IMR-90 (cell line): ENCODE measurements at regions not wholly inside any gene's neighbourhood (a gene's known extent, or its start where the extent isn't known, plus 50 kb on each side); places are given as distances from the start of the nearest gene placed in this dataset.

Experiments
- ATAC-seq: fragments of 200-7000 bp; cut with Tn5 transposase; 2 replicates; pipeline ENCODE4 v1.9.1; 2020; ENCODE audit warnings: low read depth, mild to moderate bottlenecking, moderate library complexity
- BruUV-seq: library from RNA; stranded (reverse); fragments of 400-500 nt; replicated peaks from 2 replicates; lab custom pipeline; 2021; lab: Mats Ljungman, UMichigan
- CTCF ChIA-PET: fragments of 300-600 bp; formaldehyde crosslinking; extraction: SDS; loops from one replicate; lab custom pipeline; 2021; ENCODE audit warnings: antibody characterized with exemption; lab: Yijun Ruan, JAX
- POLR2A ChIA-PET: fragments of 300-600 bp; sonication (Branson Sonifier 250); formaldehyde crosslinking; loops from one replicate; lab custom pipeline; 2022; ENCODE audit warnings: antibody characterized with exemption; ENCODE audit not compliant: unreplicated experiment; lab: Charles Lee
- DNase-seq: peaks from one replicate; pipeline ENCODE4 v3.0.0; 2013
- H2AFZ ChIP-seq: replicated peaks from 2 replicates; pipeline ENCODE3; 2013; ENCODE audit warnings: low read length, mild to moderate bottlenecking; ENCODE audit not compliant: poor library complexity
- H2AK5ac ChIP-seq: 2 replicates; pipeline ENCODE4 v1.6.1; 2013; ENCODE audit warnings: low read depth, low read length, inconsistent platforms
- H2AK9ac ChIP-seq: replicated peaks from 2 replicates; pipeline ENCODE3; 2013; ENCODE audit warnings: mild to moderate bottlenecking, low read depth, low read length, moderate library complexity; ENCODE audit not compliant: poor library complexity
- H2BK120ac ChIP-seq: 2 replicates; pipeline ENCODE4 v1.6.1; 2013; ENCODE audit warnings: low read depth, low read length, inconsistent platforms
- H2BK15ac ChIP-seq: 3 replicates; pipeline ENCODE4 v1.6.1; 2013; ENCODE audit warnings: low read depth, low read length, inconsistent platforms
- H2BK20ac ChIP-seq: 2 replicates; pipeline ENCODE4 v1.6.1; 2013; ENCODE audit warnings: low read depth, mild to moderate bottlenecking, inconsistent platforms, low read length, moderate library complexity
- H2BK5ac ChIP-seq: 2 replicates; pipeline ENCODE4 v1.6.1; 2013; ENCODE audit warnings: mild to moderate bottlenecking, low read depth, low read length, inconsistent platforms; ENCODE audit not compliant: poor library complexity, severe bottlenecking
- H3K14ac ChIP-seq: replicated peaks from 2 replicates; pipeline ENCODE4 v1.6.1; 2013; ENCODE audit warnings: low read depth, low read length, inconsistent platforms
- H3K18ac ChIP-seq: 2 replicates; pipeline ENCODE4 v1.6.1; 2013; ENCODE audit warnings: low read depth, low read length, control low read depth
- H3K23ac ChIP-seq: 2 replicates; pipeline ENCODE4 v1.6.1; 2013; ENCODE audit warnings: low read depth, low read length, inconsistent platforms
- H3K27ac ChIP-seq: 2 replicates; pipeline ENCODE4 v1.5.1; 2013; ENCODE audit warnings: mild to moderate bottlenecking, control low read depth, low read length; ENCODE audit not compliant: insufficient read depth
- H3K27me3 ChIP-seq: 2 replicates; pipeline ENCODE4 v1.6.1; 2013; ENCODE audit warnings: low read length; ENCODE audit not compliant: control insufficient read depth, insufficient read depth
- H3K36me3 ChIP-seq: 2 replicates; pipeline ENCODE4 v1.6.1; 2013; ENCODE audit warnings: low read length, mixed read lengths; ENCODE audit not compliant: control insufficient read depth, insufficient read depth
- H3K4ac ChIP-seq: 2 replicates; pipeline ENCODE4 v1.6.1; 2013; ENCODE audit warnings: low read depth, low read length, inconsistent platforms
- H3K4me1 ChIP-seq: 2 replicates; pipeline ENCODE4 v1.6.1; 2013; ENCODE audit warnings: low read length, mixed read lengths; ENCODE audit not compliant: control insufficient read depth, insufficient read depth
- H3K4me2 ChIP-seq: 2 replicates; pipeline ENCODE4 v1.6.1; 2013; ENCODE audit warnings: low read depth, mild to moderate bottlenecking, control low read depth, low read length, moderate library complexity
- H3K4me3 ChIP-seq: 2 replicates; pipeline ENCODE4 v1.5.1; 2013; ENCODE audit warnings: low read depth, mild to moderate bottlenecking, control low read depth, low read length, moderate library complexity; ENCODE audit not compliant: insufficient read depth
- H3K56ac ChIP-seq: 2 replicates; pipeline ENCODE4 v1.6.1; 2013; ENCODE audit warnings: low read length, inconsistent platforms; ENCODE audit not compliant: insufficient read depth; ENCODE audit errors: extremely low read depth
- H3K79me1 ChIP-seq, 2 experiments: 2 replicates each; pipeline ENCODE4 v1.6.1; 2013; ENCODE audit warnings: low read length in 2 of 2, inconsistent platforms in 1 of 2, low read depth in 1 of 2
- H3K9ac ChIP-seq: 2 replicates; pipeline ENCODE4 v1.6.1; 2013; ENCODE audit warnings: low read depth, low read length, control low read depth
- H3K9me1 ChIP-seq: 2 replicates; pipeline ENCODE4 v1.6.1; 2013; ENCODE audit warnings: low read length, inconsistent platforms; ENCODE audit not compliant: insufficient read depth
- H3K9me3 ChIP-seq: 2 replicates; pipeline ENCODE4 v1.6.1; 2013; ENCODE audit warnings: low read length; ENCODE audit not compliant: control insufficient read depth, insufficient read depth
- H4K20me1 ChIP-seq: 2 replicates; pipeline ENCODE4 v1.6.1; 2013; ENCODE audit warnings: low read length, inconsistent platforms; ENCODE audit not compliant: insufficient read depth
- H4K5ac ChIP-seq: 2 replicates; pipeline ENCODE4 v1.6.1; 2013; ENCODE audit warnings: mild to moderate bottlenecking, low read depth, low read length, control low read depth
- H4K8ac ChIP-seq, 2 experiments: 2 replicates each; pipeline ENCODE4 v1.6.1; 2013; ENCODE audit warnings: low read depth in 2 of 2, low read length in 2 of 2, control low read depth in 1 of 2, inconsistent platforms in 1 of 2
- H4K91ac ChIP-seq: 2 replicates; pipeline ENCODE4 v1.6.1; 2013; ENCODE audit warnings: low read depth, low read length, inconsistent platforms; ENCODE audit not compliant: insufficient read depth
- BHLHE40 ChIP-seq: fragments of 150-350 bp; IDR thresholded peaks from 2 replicates; pipeline ENCODE4 v1.6.1; 2016; ENCODE audit warnings: mild to moderate bottlenecking, low read depth, low read length
- FOS ChIP-seq: fragments of 150-350 bp; IDR thresholded peaks from 2 replicates; pipeline ENCODE4 v1.6.1; 2016; ENCODE audit warnings: low read depth, low read length
- MAFK ChIP-seq: IDR thresholded peaks from 2 replicates; pipeline ENCODE4 v1.6.1; 2012; ENCODE audit warnings: low read depth, low read length, improper control_type of control experiment
- RAD21 ChIP-seq: IDR thresholded peaks from 2 replicates; pipeline ENCODE4 v1.6.1; 2012; ENCODE audit warnings: low read length, improper control_type of control experiment
- RCOR1 ChIP-seq: IDR thresholded peaks from 2 replicates; pipeline ENCODE4 v1.6.1; 2012; ENCODE audit warnings: mild to moderate bottlenecking, low read length, improper control_type of control experiment; ENCODE audit not compliant: insufficient replicate concordance
- RFX5 ChIP-seq: IDR thresholded peaks from 2 replicates; pipeline ENCODE4 v1.8.0; 2012; ENCODE audit warnings: low read depth, mild to moderate bottlenecking, low read length, moderate library complexity
- WGBS, 2 experiments: methylation state at CpG; one replicate each; pipeline versions ENCODE4 v1.1.5 to v1.1.7; 2013; ENCODE audit warnings: missing lambda C conversion rate in 2 of 2; ENCODE audit not compliant: insufficient read length in 1 of 2; ENCODE audit errors: extremely low coverage in 2 of 2; 5-methylcytosine and 5-hydroxymethylcytosine counted together
- dilution Hi-C: fragments of 300-500 bp; cut with HindIII; formaldehyde crosslinking; loops from one replicate; pipeline ENCODE4 v1.14.3; 2018; ENCODE audit warnings: low sequenced_read_pairs; ENCODE audit not compliant: unreplicated experiment
- in situ Hi-C: fragments of 300-500 bp; cut with MboI; formaldehyde crosslinking; loops from 3 replicates; pipeline ENCODE4 v1.14.3; 2019; ENCODE audit warnings: low sequenced_read_pairs, inconsistent platforms, mixed read lengths
- intact Hi-C: fragments of 100-400 bp; cut with micrococcal nuclease; formaldehyde crosslinking; loops from 2 replicates; pipeline ENCODE4 v1.10.0; 2022
- TF ChIP-seq, protein P1 (sequence below): fragments of 150-350 bp; IDR thresholded peaks from 2 replicates; pipeline ENCODE4 v1.6.1; 2017; ENCODE audit warnings: mild to moderate bottlenecking, antibody characterized with exemption, low read length, low read depth
- TF ChIP-seq, protein P2 (sequence below): conservative IDR thresholded peaks from 2 replicates; pipeline ENCODE4 v1.5.1; 2012; ENCODE audit warnings: mild to moderate bottlenecking, low read depth, low read length, improper control_type of control experiment

DNA sequence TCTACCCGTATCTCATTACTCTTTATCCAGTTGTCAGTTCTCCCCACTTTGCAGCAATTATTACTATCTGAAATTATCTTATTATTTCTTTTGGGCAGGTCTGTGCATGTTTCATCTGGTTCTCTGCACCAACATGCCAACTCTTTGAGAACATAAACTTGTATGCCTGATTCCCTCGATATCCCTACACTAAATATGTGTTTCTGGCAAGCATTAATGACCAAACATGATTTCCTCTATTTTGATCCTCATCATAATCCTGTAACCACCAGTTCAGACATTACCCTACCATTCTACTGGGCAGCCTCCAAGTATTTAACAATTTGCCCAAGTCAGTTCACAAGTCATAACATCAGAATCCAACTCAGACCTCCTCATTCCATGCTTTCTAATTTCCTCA is 426.1 kb downstream of the FOXO1 start:
- Histone ChIP-seq H3K18ac (no peak overlapping the region), H3K79me1 (no peaks in the 10 kb centered on the region), H3K27ac (no peak overlapping the region), H2BK20ac (no peak overlapping the region), H3K23ac (no peak overlapping the region), H2AK5ac (no peak overlapping the region), H3K56ac (no peak overlapping the region), H3K9me1 (no peaks in the 10 kb centered on the region), H3K36me3 (no peaks in the 10 kb centered on the region), H3K4me3 (no peak overlapping the region), H2BK15ac (no peak overlapping the region), H3K14ac (no peak overlapping the region), H4K5ac (no peak overlapping the region), H3K9ac (no peak overlapping the region), H4K20me1 (no peaks in the 10 kb centered on the region), H3K27me3 (no peaks in the 10 kb centered on the region), H3K4ac (no peak overlapping the region), H2AK9ac (no peak overlapping the region), H2BK120ac (no peak overlapping the region), H3K9me3 (no peaks in the 10 kb centered on the region; the same call in none of the 2 replicates), H2BK5ac (no peak overlapping the region), H3K4me1 (no peaks in the 10 kb centered on the region), H4K8ac (no peak overlapping the region), H2AFZ (no peak overlapping the region), H4K91ac (no peak overlapping the region), H3K4me2 (no peak overlapping the region)
- dilution Hi-C loops (no loop called here), intact Hi-C loops (no loop called here), in situ Hi-C loops (no loop called here)
- DNase-seq (no peak), ATAC-seq (no peak)
- BruUV-seq: no TSS peak
- 17% methylated on average over 1 of the region's 2 CpGs; no CpG with 5 or more reads in 1 of the 2 experiments for WGBS, 2 experiments
- TF ChIP-seq BHLHE40: no peak
- TF ChIP-seq RFX5: no peak
- TF ChIP-seq, protein P1, sequence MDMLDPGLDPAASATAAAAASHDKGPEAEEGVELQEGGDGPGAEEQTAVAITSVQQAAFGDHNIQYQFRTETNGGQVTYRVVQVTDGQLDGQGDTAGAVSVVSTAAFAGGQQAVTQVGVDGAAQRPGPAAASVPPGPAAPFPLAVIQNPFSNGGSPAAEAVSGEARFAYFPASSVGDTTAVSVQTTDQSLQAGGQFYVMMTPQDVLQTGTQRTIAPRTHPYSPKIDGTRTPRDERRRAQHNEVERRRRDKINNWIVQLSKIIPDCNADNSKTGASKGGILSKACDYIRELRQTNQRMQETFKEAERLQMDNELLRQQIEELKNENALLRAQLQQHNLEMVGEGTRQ: no peak
- TF ChIP-seq FOS: no peak
- TF ChIP-seq RCOR1: no peak
- no peak for TF ChIP-seq RAD21
- TF ChIP-seq, protein P2, sequence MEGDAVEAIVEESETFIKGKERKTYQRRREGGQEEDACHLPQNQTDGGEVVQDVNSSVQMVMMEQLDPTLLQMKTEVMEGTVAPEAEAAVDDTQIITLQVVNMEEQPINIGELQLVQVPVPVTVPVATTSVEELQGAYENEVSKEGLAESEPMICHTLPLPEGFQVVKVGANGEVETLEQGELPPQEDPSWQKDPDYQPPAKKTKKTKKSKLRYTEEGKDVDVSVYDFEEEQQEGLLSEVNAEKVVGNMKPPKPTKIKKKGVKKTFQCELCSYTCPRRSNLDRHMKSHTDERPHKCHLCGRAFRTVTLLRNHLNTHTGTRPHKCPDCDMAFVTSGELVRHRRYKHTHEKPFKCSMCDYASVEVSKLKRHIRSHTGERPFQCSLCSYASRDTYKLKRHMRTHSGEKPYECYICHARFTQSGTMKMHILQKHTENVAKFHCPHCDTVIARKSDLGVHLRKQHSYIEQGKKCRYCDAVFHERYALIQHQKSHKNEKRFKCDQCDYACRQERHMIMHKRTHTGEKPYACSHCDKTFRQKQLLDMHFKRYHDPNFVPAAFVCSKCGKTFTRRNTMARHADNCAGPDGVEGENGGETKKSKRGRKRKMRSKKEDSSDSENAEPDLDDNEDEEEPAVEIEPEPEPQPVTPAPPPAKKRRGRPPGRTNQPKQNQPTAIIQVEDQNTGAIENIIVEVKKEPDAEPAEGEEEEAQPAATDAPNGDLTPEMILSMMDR: no peak
- TF ChIP-seq MAFK: no peak
- ChIA-PET POLR2A (no interaction called here), CTCF (interaction anchor here (0.6 kb wide), 1 partner anchor 454 kb away, joined by 3 read pairs; no protein-coding TSS in a partner anchor)
